ENCODE measurements at regions not wholly inside any gene's neighbourhood (a gene's known extent, or its start where the extent isn't known, plus 50 kb on each side); places are given as distances from the start of the nearest gene placed in this dataset.
"Not testable (repeated sequence)": the region's sequence is repeated elsewhere in the genome, so short reads cannot be mapped to it uniquely, and the experiment has no call there.

DNA sequence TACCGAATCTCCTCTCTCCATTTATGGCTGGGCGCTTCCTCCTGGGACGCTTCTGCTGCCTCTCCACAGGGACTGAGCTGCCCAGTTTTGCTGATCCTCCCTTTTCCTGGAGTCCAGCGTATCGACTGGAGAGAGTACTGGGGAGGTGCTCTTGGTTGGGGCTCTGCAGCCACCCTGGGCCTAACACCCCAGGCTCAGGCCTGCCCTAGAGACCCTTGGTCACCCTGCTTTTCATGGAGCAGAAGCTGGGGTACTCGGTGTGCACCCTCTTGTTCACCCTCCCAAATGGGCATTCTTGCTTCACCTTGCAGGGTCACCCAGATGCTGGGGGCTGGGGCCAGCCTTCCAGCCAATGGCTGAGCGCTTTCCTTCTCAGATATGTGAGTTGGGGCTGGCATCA is 88.8 kb upstream of the RET start:
- DNase-seq, result peak in 1 of 2 donors; percentile 9

DNA sequence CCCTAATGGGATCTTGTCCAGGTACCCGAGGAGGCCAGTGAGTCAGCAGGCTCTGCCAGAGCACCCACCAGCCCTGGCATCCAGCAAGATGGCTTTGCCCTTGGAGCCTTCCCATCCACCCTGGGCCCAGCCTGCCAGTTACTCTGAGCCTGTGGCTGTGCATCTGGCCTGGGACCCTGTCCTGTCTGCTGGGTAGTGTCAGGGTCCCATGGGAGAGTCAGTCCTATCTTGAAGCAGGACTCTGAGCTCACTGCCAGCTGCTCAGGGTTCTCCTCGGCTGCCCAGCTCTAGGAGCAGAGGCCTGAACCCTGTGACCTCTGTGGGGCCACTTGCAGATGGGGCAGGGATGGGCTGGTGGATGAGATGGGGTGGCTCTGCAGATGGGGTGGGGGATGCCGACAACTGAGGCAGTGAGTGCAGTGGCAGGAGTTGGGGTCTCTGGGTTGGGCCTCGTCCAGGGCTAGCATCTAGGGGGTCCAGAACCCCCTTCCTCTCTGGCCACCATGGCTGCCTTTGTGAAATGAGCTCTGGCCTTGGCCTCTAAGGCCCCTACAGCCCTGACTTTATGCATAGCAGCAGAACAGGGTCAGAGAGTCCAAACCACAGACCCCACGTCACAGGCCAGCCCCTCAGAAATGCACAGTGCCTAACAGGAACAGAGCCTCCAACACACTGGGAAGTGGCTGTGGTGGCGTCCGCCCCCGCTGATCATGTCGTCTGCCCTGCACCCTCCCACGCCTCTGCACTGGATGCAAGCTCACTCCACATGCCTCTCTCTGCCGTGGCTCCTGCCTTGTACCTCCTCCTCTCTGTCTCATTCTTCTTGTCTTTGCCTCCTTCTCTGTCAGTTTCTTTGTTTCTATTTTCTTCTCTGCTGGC is 88.1 kb upstream of the RET start:
- DNase-seq, result peak in 1 of 2 donors; percentile 10

DNA sequence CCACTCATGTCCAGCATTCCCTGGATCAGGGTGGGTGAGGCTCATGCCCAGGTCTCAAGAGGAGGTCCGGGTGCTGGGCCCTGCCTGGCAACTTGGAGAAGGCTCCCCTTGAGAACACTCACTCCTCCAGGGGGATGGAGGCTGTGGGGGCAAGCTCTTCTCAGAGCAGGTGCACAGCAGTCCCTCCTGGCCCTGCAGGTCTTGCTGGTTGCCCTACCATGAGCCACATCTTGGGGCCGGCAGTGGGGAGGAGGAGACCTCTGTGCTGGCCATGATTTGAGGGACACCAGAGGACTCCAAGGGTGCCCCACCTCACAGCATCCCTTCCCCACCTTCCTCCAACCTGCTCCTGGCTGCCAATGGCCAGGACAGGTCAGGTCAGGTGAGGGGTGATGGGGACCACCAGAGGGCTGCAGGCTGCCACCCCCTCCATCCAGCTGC is 87.4 kb upstream of the RET start:
- DNase-seq, result peak in 1 of 2 donors; percentile 10

GRCh38 chr10:42990016-42990720 is 86.7 kb upstream of the RET start:
- peak in 1 of 2 donors; percentile 10 for DNase-seq

- peak in 1 of 2 donors; percentile 8 for DNase-seq
Measured at GRCh38 chr10:42990721-42991441, 86.0 kb upstream of the RET start.

- DNase-seq, result no peak
Measured at GRCh38 chr10:42991442-42992098, 85.3 kb upstream of the RET start.

DNA sequence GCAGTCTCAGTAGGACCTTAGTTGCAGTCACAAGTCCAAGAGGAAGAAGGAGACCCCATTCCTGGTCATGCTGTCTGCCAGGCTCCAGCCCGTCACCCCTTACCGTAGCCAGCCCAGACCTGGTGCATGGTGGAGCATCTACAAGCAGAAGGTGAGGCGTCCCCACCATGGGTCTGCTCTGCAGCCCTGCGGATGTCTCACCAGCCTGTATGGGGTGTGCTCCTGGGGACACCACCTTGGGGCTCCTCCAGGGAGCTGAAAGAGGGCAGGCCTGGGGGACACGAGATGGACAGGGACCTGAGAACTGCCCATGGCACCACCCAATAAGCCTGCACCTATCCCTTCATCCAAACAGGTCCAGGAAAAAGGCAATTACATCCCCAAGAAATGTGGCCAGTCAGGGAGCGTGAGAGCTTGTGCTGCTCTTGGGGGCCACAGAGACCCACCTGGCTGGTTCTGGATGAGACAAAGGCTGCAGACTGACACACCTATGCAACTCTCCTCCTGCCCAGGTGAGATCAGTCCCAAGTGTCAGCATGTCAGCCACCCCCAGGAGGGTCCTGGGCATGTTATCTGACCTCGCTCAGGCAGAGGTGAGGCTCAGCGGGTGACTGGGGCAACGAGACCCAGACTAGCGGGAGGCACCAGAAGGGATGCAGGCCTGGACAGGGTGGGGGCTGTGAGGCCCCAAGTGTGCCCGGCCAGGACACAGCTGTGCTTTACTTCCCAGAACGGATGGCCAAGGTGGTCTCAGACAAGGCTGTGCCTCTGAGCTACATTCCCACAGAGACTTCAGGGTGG is 84.5 kb upstream of the RET start:
- peak in 1 of 2 donors; percentile 7 for DNase-seq

- DNase-seq, result peak in 1 of 2 donors; percentile 6
Measured at GRCh38 chr10:42992957-42993390, 83.9 kb upstream of the RET start.

- not testable (repeated sequence) for DNase-seq
Measured at GRCh38 chr10:42994909-42995308, 82.0 kb upstream of the RET start.

DNA sequence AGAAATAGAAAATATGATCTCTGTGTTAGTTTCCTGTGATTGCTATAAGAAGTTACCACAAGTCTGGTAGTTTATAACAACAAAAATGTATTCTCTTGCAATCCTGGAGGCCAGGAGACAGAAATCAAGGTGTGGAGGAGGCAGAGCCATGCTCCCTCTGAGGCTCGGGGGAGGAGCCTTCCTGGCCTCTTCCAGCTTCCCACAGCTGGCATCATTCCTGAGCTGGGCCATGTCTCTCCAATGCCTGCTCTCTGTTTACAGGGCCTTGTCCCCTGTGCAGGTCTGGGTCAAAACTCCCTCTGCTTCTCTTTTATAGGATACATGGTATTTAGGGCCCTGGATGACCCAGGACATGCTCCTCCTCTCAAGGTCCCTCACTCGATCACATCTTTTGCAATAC is 81.3 kb upstream of the RET start:
- DNase-seq, result no peak

DNA sequence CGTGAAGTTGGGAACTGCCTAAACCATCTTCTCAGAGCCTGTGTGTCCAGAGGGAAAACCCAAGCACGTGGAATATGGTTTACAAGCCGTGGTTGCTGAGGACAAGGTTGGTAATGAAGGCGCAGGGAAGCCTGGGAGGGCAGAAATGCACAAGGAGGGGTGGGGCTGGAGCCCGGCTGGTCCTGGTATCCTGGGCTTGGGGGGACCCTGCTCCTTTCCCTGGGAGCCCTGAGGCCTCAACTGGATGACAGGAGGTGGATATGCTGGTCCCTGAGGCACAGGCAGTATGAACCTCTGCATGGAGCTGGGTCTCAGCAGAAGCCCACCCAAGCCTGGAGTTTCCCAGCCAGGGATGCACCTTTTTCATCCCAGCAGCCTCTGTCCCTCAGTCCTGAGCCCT is 80.3 kb upstream of the RET start:
- DNase-seq, result no peak

DNA sequence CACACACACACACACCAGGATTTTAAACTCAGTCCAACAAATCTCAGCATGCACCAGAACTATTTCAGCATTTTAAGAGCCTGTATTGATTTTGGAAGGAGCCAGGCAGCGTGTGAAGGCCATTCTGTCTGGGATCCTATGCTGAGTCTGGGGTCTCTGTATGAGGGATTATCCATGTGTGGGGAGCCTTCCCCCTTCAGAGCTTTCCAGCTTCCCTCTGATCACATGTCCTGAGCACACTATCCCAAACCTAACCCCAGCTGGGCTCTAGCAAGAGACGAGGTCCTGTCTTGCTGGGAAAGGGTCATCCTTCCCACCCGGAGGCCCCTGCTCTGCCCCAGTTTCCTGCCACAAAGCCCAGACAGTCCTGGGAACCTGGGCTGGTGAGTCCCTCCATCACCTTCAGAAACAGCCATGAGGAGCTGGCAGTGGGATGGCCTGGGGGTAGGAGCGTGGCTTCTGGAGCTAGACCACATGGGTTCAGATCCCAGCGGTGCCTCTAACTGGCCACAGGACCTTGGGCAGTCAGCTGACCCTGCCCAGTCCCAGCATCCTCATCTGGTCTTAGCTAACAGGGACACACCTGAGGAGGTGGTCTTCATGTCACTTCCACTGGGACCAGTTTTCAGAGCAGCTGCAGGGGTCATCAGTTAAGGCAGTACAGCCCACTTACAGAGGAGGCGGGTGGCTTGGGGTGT is 79.6 kb upstream of the RET start:
- DNase-seq, result no peak

GRCh38 chr10:42997849-42998165 is 79.1 kb upstream of the RET start:
- peak in 1 of 2 donors; percentile 7 for DNase-seq

- peak in 1 of 2 donors; percentile 8 for DNase-seq
Measured at GRCh38 chr10:42998481-42999384, 78.1 kb upstream of the RET start.

- no peak for DNase-seq
Measured at GRCh38 chr10:42999385-43000020, 77.4 kb upstream of the RET start.

DNA sequence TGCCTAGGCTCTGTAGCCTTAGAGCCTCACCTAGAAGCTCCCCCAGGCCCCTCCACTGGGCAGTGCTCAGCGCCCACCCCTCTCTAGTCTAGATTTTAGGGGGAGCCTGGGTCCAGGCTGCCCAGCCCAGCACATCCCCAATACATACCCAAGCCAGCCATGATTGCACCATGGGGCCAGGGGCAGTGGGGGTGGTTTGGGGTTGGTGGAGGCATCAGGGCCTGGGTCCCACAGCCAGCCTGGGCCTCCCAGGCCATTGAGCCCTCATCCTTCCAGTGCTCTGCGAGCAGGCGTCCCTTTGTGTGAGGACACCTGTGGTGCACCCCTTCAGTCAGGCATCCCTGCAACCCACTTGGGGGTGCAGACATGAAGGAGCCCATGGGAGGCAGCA is 76.9 kb upstream of the RET start:
- no peak for DNase-seq

DNA sequence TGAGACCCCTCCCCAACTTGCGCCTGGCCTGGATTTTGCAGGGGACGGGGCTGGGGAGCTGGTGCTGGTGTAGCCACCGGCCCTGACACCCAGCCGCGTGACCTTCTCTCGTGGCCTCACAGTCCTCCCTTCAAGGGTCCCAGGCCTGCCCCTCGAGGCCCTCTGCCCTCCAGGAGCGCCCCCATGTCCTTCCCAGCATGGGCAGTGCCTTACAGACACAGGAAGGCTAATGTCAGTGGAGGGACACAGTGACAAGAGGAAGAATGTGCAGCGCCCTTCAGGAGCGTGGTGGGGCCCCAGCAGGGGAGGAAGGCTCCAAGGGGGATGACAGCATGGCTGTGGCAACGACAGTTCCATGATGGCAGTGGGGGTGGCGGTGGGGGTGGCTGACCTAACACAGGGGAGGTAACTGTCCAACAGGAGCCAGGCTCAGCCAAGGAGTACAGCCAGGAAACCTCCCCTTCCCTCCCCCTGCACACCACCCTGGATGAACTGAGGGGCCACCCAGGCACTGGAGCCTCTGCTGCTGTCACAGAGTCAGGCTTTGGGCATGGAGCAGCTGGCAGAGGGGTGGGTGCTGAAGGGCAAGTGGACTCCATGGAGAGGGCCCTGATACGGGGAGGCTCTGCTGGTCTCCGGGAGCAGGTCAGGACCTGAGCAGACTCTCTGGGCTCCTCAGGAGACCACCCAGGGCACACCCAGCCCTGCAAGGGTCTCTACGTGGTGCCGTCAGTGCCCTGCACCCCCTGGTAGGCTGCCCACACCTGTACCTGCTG is 76.0 kb upstream of the RET start:
- DNase-seq, result peak in 1 of 2 donors; percentile 9

DNA sequence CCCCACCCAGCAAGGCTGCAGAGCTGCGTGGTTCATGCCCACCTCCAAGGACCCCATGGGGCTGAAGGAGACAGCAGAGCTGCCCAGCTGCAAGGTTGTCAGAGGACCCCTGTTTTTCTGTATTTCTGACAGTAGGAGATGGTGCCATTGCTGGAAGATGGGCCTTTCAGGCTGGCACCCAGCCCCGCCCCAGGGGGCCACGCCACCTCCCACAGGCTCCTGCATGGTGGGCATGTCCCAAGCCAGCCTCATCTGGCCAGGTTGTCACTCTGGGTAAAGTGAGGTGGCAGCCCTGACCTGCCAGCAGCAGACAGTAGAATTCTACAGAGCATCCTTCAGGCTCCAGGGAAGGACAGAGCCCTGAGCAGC is 75.5 kb upstream of the RET start:
- DNase-seq, result no peak

- no peak for DNase-seq
Measured at GRCh38 chr10:43002596-43002995, 74.3 kb upstream of the RET start.
